SH-SY5Y (cell line): ENCODE measurements at regions not wholly inside any gene's neighbourhood (a gene's known extent, or its start where the extent isn't known, plus 50 kb on each side); places are given as distances from the start of the nearest gene placed in this dataset.

Experiments
- GATA2 ChIP-seq: IDR thresholded peaks from 2 replicates; pipeline ENCODE4 v1.6.1; 2011; ENCODE audit warnings: mild to moderate bottlenecking, low read depth, low read length
- GATA3 ChIP-seq: IDR thresholded peaks from 2 replicates; pipeline ENCODE4 v1.6.1; 2011; ENCODE audit warnings: low read depth, mild to moderate bottlenecking, low read length, moderate library complexity

DNA sequence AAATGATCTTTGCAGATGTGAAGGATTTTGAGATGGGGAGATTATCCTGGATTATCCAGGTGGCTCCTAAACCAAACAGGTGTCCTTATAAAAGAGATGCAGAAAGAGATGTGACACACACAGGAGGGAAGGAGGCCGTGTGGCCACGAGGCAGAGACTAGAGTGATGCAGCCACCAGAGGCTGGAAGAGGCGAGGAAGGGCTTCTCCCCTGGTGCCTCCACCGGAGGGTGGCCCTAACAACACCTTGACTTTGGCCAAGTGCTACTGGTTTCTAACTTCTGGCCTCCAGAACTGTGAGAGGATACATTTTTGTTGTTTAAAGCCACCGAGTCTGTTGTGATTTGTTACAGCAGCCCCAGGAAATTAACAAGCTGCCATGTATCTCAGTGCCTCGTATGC, 127.1 kb downstream of the ASB7 start:
- TF ChIP-seq GATA2 (no peak), GATA3 (no peak)
